ENCODE measurements at regions not wholly inside any gene's neighbourhood (a gene's known extent, or its start where the extent isn't known, plus 50 kb on each side); places are given as distances from the start of the nearest gene placed in this dataset.

GRCh38 chr1:58999676-59000075 is 215.8 kb upstream of the JUN start:
- Histone ChIP-seq H4K91ac (replicated peaks; ENCODE audit: insufficient read length, low read length) (no peak overlapping the region), H3K36me3 (ENCODE audit: control insufficient read depth in 2 of 4, insufficient read depth in 4 of 4, low read length in 3 of 4) (no peaks in the 10 kb centered on the region), H4K5ac (ENCODE audit: insufficient read length, low read depth, low read length) (no peak overlapping the region), H3K79me1 (ENCODE audit: low read depth, low read length) (no peaks in the 10 kb centered on the region), H3K4me2 (ENCODE audit: insufficient read depth in 1 of 2, low read depth in 2 of 2, low read length in 2 of 2) (no peak overlapping the region), H2AFZ (ENCODE audit: low read length) (no peak overlapping the region), H3K27ac (ENCODE audit: low read depth, low read length) (no peak overlapping the region), H3K4me3 (ENCODE audit: extremely low read depth in 1 of 4, insufficient read depth in 2 of 4, low read depth in 3 of 4, low read length in 4 of 4) (no peak overlapping the region), H3K14ac (ENCODE audit: insufficient read length) (no peak overlapping the region), H4K20me1 (replicated peaks in 1 of 2; ENCODE audit: control insufficient read depth in 1 of 2, insufficient read depth in 2 of 2, low read length in 2 of 2) (no peaks in the 10 kb centered on the region), H2AK5ac (ENCODE audit: low read depth, low read length) (no peak overlapping the region), H3K4ac (replicated peaks; ENCODE audit: insufficient read length, low read depth, low read length) (no peak overlapping the region), H3K56ac (replicated peaks; ENCODE audit: insufficient read length, low read depth, low read length) (no peak overlapping the region), H2BK12ac (ENCODE audit: low read depth, low read length) (peak overlapping the region; percentile 60; the same call in 1 of the 2 replicates), H3K18ac (ENCODE audit: extremely low read depth, low read length) (no peak overlapping the region; the same call in 1 of the 2 replicates), H3K23me2 (ENCODE audit: low read depth, low read length) (no peaks in the 10 kb centered on the region; the same call in 1 of the 2 replicates), H3K9me3 (ENCODE audit: insufficient read depth in 2 of 2, low read depth in 1 of 2, low read length in 1 of 2) (no peaks in the 10 kb centered on the region), H2BK5ac (ENCODE audit: low read depth, low read length) (no peak overlapping the region), H3K23ac (ENCODE audit: insufficient read length) (no peak overlapping the region), H3K27me3 (replicated peaks in 1 of 4; ENCODE audit: control insufficient read depth in 3 of 4, extremely low read depth in 1 of 4, insufficient read depth in 3 of 4, low read length in 3 of 4) (no peaks in the 10 kb centered on the region), H3K9ac (replicated peaks in 1 of 4; ENCODE audit: extremely low read depth in 1 of 4, low read depth in 3 of 4, low read length in 3 of 4) (no peak overlapping the region), H3K4me1 (replicated peaks in 1 of 4; ENCODE audit: control insufficient read depth in 3 of 4, insufficient read depth in 4 of 4, low read length in 3 of 4) (no peaks in the 10 kb centered on the region), H2BK20ac (ENCODE audit: low read length) (no peak overlapping the region), H4K8ac (ENCODE audit: extremely low read depth, insufficient read depth, low read length) (no peak overlapping the region; the same call in 1 of the 2 replicates), H2BK120ac (replicated peaks; ENCODE audit: low read depth, low read length) (no peak overlapping the region), H2BK15ac (ENCODE audit: low read length) (no peak overlapping the region), H3K79me2 (ENCODE audit: control insufficient read depth in 1 of 2, insufficient read depth in 2 of 2, low read length in 2 of 2) (no peaks in the 10 kb centered on the region)
- 92% methylated on average over 8 of the region's 8 CpGs; no CpG with 5 or more reads in 1 of the 2 experiments for WGBS, 2 experiments (ENCODE audit: extremely low coverage in 1 of 2, insufficient coverage in 1 of 2, insufficient read length in 1 of 2, insufficient replicate concordance in 2 of 2, low coverage in 1 of 2, low lambda C conversion rate in 2 of 2, missing lambda C conversion rate in 1 of 2)
- no peak for FAIRE-seq
- DNase-seq (ENCODE audit: low read depth in 1 of 2, low spot score in 2 of 2) = no peak
- ChIA-PET POLR2A (ENCODE audit: partially characterized antibody) (no interaction called here), CTCF (ENCODE audit: partially characterized antibody) (interaction anchor here (1.6 kb wide), 1 partner anchor 9 kb away, joined by 5 read pairs; no protein-coding TSS in a partner anchor)
- TF ChIP-seq EGR1 (IDR thresholded peaks at IDR 0.05; ENCODE audit: borderline replicate concordance, low read depth, low read length) (no peak), BRCA1 (IDR thresholded peaks at IDR 0.05; ENCODE audit: low read depth, low read length) (no peak), KDM1A (IDR thresholded peaks at IDR 0.05; ENCODE audit: borderline replicate concordance, low read length) (no peak), RNF2 (IDR thresholded peaks at IDR 0.05; ENCODE audit: borderline replicate concordance, low read depth, low read length, missing control alignments, poor library complexity, severe bottlenecking) (no peak), TAF7 (optimal IDR thresholded peaks at IDR 0.05; ENCODE audit: borderline replicate concordance, low read depth, low read length) (no peak), CBX8 (IDR thresholded peaks at IDR 0.05; ENCODE audit: borderline replicate concordance, low read depth, low read length) (no peak), JUND (IDR thresholded peaks at IDR 0.05; ENCODE audit: low read length) (no peak), RAD21 (IDR thresholded peaks at IDR 0.05 in 1 of 2, conservative IDR thresholded peaks at IDR 0.05 in 1 of 2; ENCODE audit: low read depth in 2 of 2, low read length in 2 of 2) (no peak), TAF1 (IDR thresholded peaks at IDR 0.05; ENCODE audit: low read depth, low read length) (no peak), PHF8 (conservative IDR thresholded peaks at IDR 0.05; ENCODE audit: low read depth, low read length) (no peak), E2F6 (IDR thresholded peaks at IDR 0.05) (no peak), BACH1 (IDR thresholded peaks at IDR 0.05; ENCODE audit: low read length) (no peak)

All from H1 (cell line).